HEK293T (cell line): ENCODE measurements at regions not wholly inside any gene's neighbourhood (a gene's known extent, or its start where the extent isn't known, plus 50 kb on each side); places are given as distances from the start of the nearest gene placed in this dataset.

Source experiments
- ARNT ChIP-seq: fragments of 450-650 bp; IDR thresholded peaks from 2 replicates; pipeline ENCODE4 v1.6.1; 2017; ENCODE audit warnings: mild to moderate bottlenecking
- BHLHE40 ChIP-seq: fragments of 450-650 bp; IDR thresholded peaks from 2 replicates; pipeline ENCODE4 v1.6.1; 2016; ENCODE audit warnings: mild to moderate bottlenecking, moderate library complexity, borderline replicate concordance
- ELF4 ChIP-seq: fragments of 450-650 bp; IDR thresholded peaks from 2 replicates; pipeline ENCODE4 v1.6.1; 2017; ENCODE audit warnings: antibody characterized with exemption
- FOXA1 ChIP-seq: fragments of 450-650 bp; IDR thresholded peaks from 2 replicates; pipeline ENCODE4 v1.6.1; 2016; ENCODE audit warnings: mild to moderate bottlenecking
- FOXK2 ChIP-seq: fragments of 450-650 bp; IDR thresholded peaks from 2 replicates; pipeline ENCODE4 v1.6.1; 2016; ENCODE audit warnings: mild to moderate bottlenecking
- HDGF ChIP-seq: fragments of 450-650 bp; IDR thresholded peaks from 2 replicates; pipeline ENCODE4 v1.6.1; 2017; ENCODE audit warnings: antibody characterized with exemption, borderline replicate concordance
- NFRKB ChIP-seq: fragments of 450-650 bp; IDR thresholded peaks from 2 replicates; pipeline ENCODE4 v1.6.1; 2016; ENCODE audit warnings: mild to moderate bottlenecking, moderate library complexity
- PKNOX1 ChIP-seq: fragments of 450-650 bp; IDR thresholded peaks from 2 replicates; pipeline ENCODE4 v1.6.1; 2016
- SP1 ChIP-seq: fragments of 450-650 bp; IDR thresholded peaks from 2 replicates; pipeline ENCODE4 v1.6.1; 2017
- SUZ12 ChIP-seq: fragments of 450-650 bp; IDR thresholded peaks from 2 replicates; pipeline ENCODE4 v1.6.1; 2016; ENCODE audit warnings: mild to moderate bottlenecking
- TARDBP ChIP-seq: fragments of 450-650 bp; IDR thresholded peaks from 2 replicates; pipeline ENCODE4 v1.6.1; 2016
- ZNF384 ChIP-seq: fragments of 450-650 bp; IDR thresholded peaks from 2 replicates; pipeline ENCODE4 v1.6.1; 2016

DNA sequence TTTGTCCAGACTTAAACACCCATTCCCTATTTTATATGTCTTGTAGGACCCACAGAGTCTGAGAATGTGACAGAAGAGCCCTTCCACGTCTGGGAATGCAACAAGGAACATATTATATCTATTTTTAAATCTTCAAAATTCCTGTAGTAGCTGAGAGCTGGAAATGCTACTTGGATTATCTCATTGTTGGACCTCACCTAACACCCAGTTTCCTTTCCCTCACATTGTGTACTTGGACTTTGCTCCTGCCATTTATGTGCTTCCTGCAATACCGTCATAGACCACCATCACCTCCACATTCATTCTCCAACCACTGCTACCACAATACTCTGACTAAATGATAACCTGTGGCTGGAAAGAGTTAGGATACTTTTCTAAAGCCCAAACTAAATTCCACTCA is 335.4 kb downstream of the COL12A1 start:
- TF ChIP-seq FOXA1 (no peak), SUZ12 (no peak), NFRKB (no peak), ZNF384 (no peak), SP1 (no peak), FOXK2 (no peak), PKNOX1 (no peak), HDGF (no peak), TARDBP (no peak), ELF4 (no peak), BHLHE40 (no peak), ARNT (no peak)
